Keratinocyte (primary cell): ENCODE measurements at regions not wholly inside any gene's neighbourhood (a gene's known extent, or its start where the extent isn't known, plus 50 kb on each side); places are given as distances from the start of the nearest gene placed in this dataset.

Source experiments
- DNase-seq: peaks from one replicate; pipeline ENCODE4 v3.0.0-alpha.2; 2011; ENCODE audit warnings: low read depth, missing footprints, low spot score
- FAIRE-seq: peaks from 2 replicates; lab custom pipeline; 2011; peaks lifted over from hg19 to GRCh38; lab: Jason Lieb, UNC
- H2AFZ ChIP-seq: 2 replicates; pipeline ENCODE4 v1.6.0; 2012; ENCODE audit warnings: low read length, control low read depth, inconsistent platforms; ENCODE audit not compliant: control insufficient read depth
- H3K27ac ChIP-seq: 2 replicates; pipeline ENCODE4 v1.5.1; 2011; ENCODE audit warnings: low read length; ENCODE audit not compliant: control insufficient read depth, insufficient read depth
- H3K27me3 ChIP-seq: 3 replicates; pipeline ENCODE4 v1.6.0; 2011; ENCODE audit warnings: low read length; ENCODE audit not compliant: control insufficient read depth, insufficient read depth; ENCODE audit errors: extremely low read depth
- H3K36me3 ChIP-seq, 2 experiments: 2 replicates in 1 of 2; 3 replicates in 1 of 2; pipeline ENCODE4 v1.5.1; 2011; ENCODE audit warnings: low read length in 2 of 2, mild to moderate bottlenecking in 1 of 2; ENCODE audit not compliant: control insufficient read depth in 2 of 2, insufficient read depth in 2 of 2; ENCODE audit errors: extremely low read depth in 1 of 2
- H3K4me1 ChIP-seq: 3 replicates; pipeline ENCODE4 v1.5.1; 2011; ENCODE audit warnings: low read length; ENCODE audit not compliant: control insufficient read depth, insufficient read depth; ENCODE audit errors: extremely low read depth
- H3K4me2 ChIP-seq: 3 replicates; pipeline ENCODE4 v1.6.0; 2011; ENCODE audit warnings: low read depth, low read length; ENCODE audit not compliant: control insufficient read depth, insufficient read depth; ENCODE audit errors: extremely low read depth
- H3K4me3 ChIP-seq, 3 experiments: fragments of 200-600 bp in 1 of 3; sonication (generic) in 1 of 3; 2 replicates in 2 of 3; 3 replicates in 1 of 3; pipeline ENCODE4 v1.5.1; 2011 to 2016; ENCODE audit warnings: low read length in 3 of 3, mild to moderate bottlenecking in 3 of 3, control low read depth in 2 of 3, inconsistent platforms in 1 of 3, low read depth in 1 of 3, mixed read lengths in 1 of 3, mixed run types in 1 of 3, moderate library complexity in 1 of 3; ENCODE audit not compliant: control insufficient read depth in 2 of 3, insufficient read depth in 2 of 3; ENCODE audit errors: extremely low read depth in 1 of 3
- H3K79me2 ChIP-seq: 2 replicates; pipeline ENCODE4 v1.6.0; 2012; ENCODE audit warnings: low read length; ENCODE audit not compliant: control insufficient read depth, insufficient read depth
- H3K9ac ChIP-seq: 3 replicates; pipeline ENCODE4 v1.6.0; 2011; ENCODE audit warnings: low read length; ENCODE audit not compliant: control insufficient read depth, insufficient read depth; ENCODE audit errors: extremely low read depth
- H3K9me1 ChIP-seq: 3 replicates; pipeline ENCODE4 v1.6.0; 2011; ENCODE audit warnings: low read length; ENCODE audit not compliant: control insufficient read depth, insufficient read depth; ENCODE audit errors: extremely low read depth
- H3K9me3 ChIP-seq: 2 replicates; pipeline ENCODE4 v1.5.1; 2012; ENCODE audit warnings: low read depth, low read length; ENCODE audit not compliant: control insufficient read depth
- H4K20me1 ChIP-seq: 3 replicates; pipeline ENCODE4 v1.6.0; 2011; ENCODE audit warnings: low read length; ENCODE audit not compliant: control insufficient read depth, insufficient read depth; ENCODE audit errors: extremely low read depth
- CTCF ChIP-seq, 3 experiments: IDR thresholded peaks in 1 of 3; conservative IDR thresholded peaks in 1 of 3; optimal IDR thresholded peaks in 1 of 3; 2 replicates in 2 of 3; 3 replicates in 1 of 3; pipeline versions ENCODE3 to v1.5.1; 2011; ENCODE audit warnings: low read length in 3 of 3, mild to moderate bottlenecking in 3 of 3, moderate library complexity in 2 of 3, control low read depth in 1 of 3, inconsistent platforms in 1 of 3; ENCODE audit not compliant: insufficient read depth in 2 of 3; ENCODE audit errors: extremely low read depth in 1 of 3
- EZH2 ChIP-seq: IDR thresholded peaks from one replicate; pipeline ENCODE4 v1.6.1; 2012; ENCODE audit warnings: inconsistent platforms, mild to moderate bottlenecking, low read length, moderate library complexity
- dilution Hi-C: fragments of 300-500 bp; cut with MboI; formaldehyde crosslinking; loops from one replicate; pipeline ENCODE4 v1.7.0; 2020; ENCODE audit warnings: low sequenced_read_pairs; ENCODE audit not compliant: extremely low pct_ligation_motif_present

DNA sequence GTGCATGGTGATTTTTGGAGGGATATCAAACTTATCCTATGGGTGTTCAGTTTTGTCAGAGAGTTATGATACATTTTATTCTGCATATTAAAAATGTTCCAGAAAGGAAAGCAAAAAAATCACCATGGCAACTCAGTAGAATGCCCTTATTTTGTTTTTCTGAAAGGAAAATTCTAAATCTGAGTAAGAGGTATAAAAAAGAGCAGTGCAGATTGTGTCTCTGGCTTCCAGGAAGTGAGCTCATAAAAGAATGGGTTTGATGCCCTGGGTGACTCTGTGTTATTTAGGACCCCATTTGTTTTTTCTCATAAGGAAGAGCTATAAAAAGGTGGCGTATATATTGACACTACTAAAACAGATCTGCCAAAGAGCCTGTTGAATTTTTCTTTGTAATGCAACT is 128.8 kb downstream of the UCHL1 start:
- no peaks in the 10 kb centered on the region for H3K79me2 ChIP-seq
- H2AFZ ChIP-seq = no peak overlapping the region
- no peaks in the 10 kb centered on the region for H3K4me1 ChIP-seq
- no peak for DNase-seq
- no peaks in the 10 kb centered on the region for H3K9me3 ChIP-seq
- no peak for TF ChIP-seq EZH2
- no peak for TF ChIP-seq CTCF (optimal IDR thresholded peaks at IDR 0.05 in 1 of 3, IDR thresholded peaks at IDR 0.05 in 1 of 3, conservative IDR thresholded peaks at IDR 0.05 in 1 of 3; ENCODE audit: extremely low read depth in 1 of 3, insufficient read depth in 2 of 3, low read length in 3 of 3)
- H3K9me1 ChIP-seq = no peaks in the 10 kb centered on the region
- H3K4me2 ChIP-seq = no peak overlapping the region
- H3K27ac ChIP-seq = no peak overlapping the region
- H3K9ac ChIP-seq = no peak overlapping the region
- dilution Hi-C loops = no loop called here
- no peaks in the 10 kb centered on the region for H4K20me1 ChIP-seq
- H3K27me3 ChIP-seq = no peaks in the 10 kb centered on the region
- FAIRE-seq = no peak
- H3K36me3 ChIP-seq = no peaks in the 10 kb centered on the region
- no peak overlapping the region for H3K4me3 ChIP-seq

DNA sequence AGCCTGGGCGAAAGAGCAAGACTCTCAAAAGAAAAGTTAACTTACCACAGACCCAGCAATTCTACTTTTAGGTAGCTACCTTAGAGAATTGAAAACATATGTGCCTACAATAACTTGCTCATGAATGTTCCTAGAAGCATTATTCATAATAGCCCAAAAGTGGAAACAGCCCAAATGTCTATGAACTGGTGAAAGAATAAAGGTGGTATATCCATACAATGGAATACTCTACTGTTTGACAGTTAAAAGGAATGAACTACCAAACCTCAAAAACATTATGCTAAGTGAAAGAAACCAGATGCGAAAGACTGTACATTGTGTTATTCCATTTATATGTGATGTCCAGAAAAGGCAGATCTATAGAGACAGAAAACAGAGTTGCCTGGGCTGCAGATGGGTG is 131.4 kb downstream of the UCHL1 start:
- dilution Hi-C loops = no loop called here
- no peak for FAIRE-seq

More for the DNA sequence above, 131.4 kb downstream of the UCHL1 start:
- no peak overlapping the region for H2AFZ ChIP-seq
- H3K9me1 ChIP-seq = no peaks in the 10 kb centered on the region
- no peak overlapping the region for H3K4me2 ChIP-seq
- H3K27ac ChIP-seq = no peak overlapping the region
- no peak overlapping the region for H3K4me3 ChIP-seq
- DNase-seq = no peak
- H4K20me1 ChIP-seq = no peaks in the 10 kb centered on the region
- no peak for TF ChIP-seq EZH2
- TF ChIP-seq CTCF (optimal IDR thresholded peaks at IDR 0.05 in 1 of 3, IDR thresholded peaks at IDR 0.05 in 1 of 3, conservative IDR thresholded peaks at IDR 0.05 in 1 of 3; ENCODE audit: extremely low read depth in 1 of 3, insufficient read depth in 2 of 3, low read length in 3 of 3) = no peak
- no peaks in the 10 kb centered on the region for H3K27me3 ChIP-seq
- H3K4me1 ChIP-seq = no peaks in the 10 kb centered on the region
- no peaks in the 10 kb centered on the region for H3K36me3 ChIP-seq
- no peak overlapping the region for H3K9ac ChIP-seq
- H3K9me3 ChIP-seq = no peaks in the 10 kb centered on the region
- no peaks in the 10 kb centered on the region for H3K79me2 ChIP-seq
